ENCODE measurements at regions not wholly inside any gene's neighbourhood (a gene's known extent, or its start where the extent isn't known, plus 50 kb on each side); places are given as distances from the start of the nearest gene placed in this dataset.

- TF ChIP-seq, protein P1, sequence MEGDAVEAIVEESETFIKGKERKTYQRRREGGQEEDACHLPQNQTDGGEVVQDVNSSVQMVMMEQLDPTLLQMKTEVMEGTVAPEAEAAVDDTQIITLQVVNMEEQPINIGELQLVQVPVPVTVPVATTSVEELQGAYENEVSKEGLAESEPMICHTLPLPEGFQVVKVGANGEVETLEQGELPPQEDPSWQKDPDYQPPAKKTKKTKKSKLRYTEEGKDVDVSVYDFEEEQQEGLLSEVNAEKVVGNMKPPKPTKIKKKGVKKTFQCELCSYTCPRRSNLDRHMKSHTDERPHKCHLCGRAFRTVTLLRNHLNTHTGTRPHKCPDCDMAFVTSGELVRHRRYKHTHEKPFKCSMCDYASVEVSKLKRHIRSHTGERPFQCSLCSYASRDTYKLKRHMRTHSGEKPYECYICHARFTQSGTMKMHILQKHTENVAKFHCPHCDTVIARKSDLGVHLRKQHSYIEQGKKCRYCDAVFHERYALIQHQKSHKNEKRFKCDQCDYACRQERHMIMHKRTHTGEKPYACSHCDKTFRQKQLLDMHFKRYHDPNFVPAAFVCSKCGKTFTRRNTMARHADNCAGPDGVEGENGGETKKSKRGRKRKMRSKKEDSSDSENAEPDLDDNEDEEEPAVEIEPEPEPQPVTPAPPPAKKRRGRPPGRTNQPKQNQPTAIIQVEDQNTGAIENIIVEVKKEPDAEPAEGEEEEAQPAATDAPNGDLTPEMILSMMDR (IDR thresholded peaks at IDR 0.05): no peak
- no peak overlapping the region for H3K27ac Mint-ChIP-seq
- 90% methylated on average over 4 of the region's 4 CpGs for WGBS (ENCODE audit: insufficient coverage)
Measured at GRCh38 chr13:34152409-34152808, 334.5 kb downstream of the RFC3 start.

DNA sequence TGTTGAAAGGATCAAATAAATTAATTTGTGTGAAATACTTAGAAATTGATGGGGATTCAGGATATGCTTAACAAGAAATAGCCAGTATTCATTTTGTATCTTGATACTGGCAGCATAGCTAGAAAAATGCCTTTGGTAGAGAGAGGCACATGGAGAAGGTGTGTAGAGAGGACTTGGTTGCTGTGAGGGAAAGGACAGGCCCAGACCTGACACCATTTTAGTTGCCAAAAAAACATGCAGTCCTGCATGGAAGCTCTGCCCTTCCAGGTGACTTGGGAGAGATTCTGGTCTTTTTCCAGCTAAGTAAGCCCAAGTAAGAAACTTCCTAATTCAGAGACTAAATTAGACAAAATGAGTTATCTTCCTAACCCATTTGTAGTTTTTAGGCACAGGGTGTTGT lies 335.0 kb downstream of the RFC3 start:
- H3K36me3 Mint-ChIP-seq: no peaks in the 10 kb centered on the region
- intact Hi-C loops (cut with micrococcal nuclease): no loop called here
- Histone ChIP-seq H4K20me1 (ENCODE audit: insufficient read depth, low read length) (no peaks in the 10 kb centered on the region), H3K36me3 (replicated peaks in 1 of 2; ENCODE audit: control insufficient read depth in 1 of 2, insufficient read depth in 2 of 2, low read length in 2 of 2) (no peaks in the 10 kb centered on the region), H3K79me2 (ENCODE audit: insufficient read depth, low read length) (no peaks in the 10 kb centered on the region), H3K4me2 (replicated peaks; ENCODE audit: extremely low read depth, low read length, poor library complexity, severe bottlenecking) (no peak overlapping the region), H3K9me3 (replicated peaks in 1 of 2; ENCODE audit: control insufficient read depth in 1 of 2, insufficient read depth in 1 of 2, low read length in 2 of 2) (no peaks in the 10 kb centered on the region), H3K27me3 (ENCODE audit: control insufficient read depth in 2 of 2, insufficient read depth in 2 of 2, low read length in 2 of 2) (peaks cover 6 to 15% of the 10 kb centered on the region in 2 donors), H3K4me3 (replicated peaks in 1 of 3; ENCODE audit: low read depth in 2 of 3, low read length in 3 of 3) (no peak overlapping the region), H3K4me1 (ENCODE audit: control insufficient read depth in 1 of 2, insufficient read depth in 2 of 2, low read length in 2 of 2) (no peaks in the 10 kb centered on the region), H3K27ac (ENCODE audit: low read depth in 1 of 2, low read length in 2 of 2) (no peak overlapping the region), H3K9ac (ENCODE audit: insufficient read depth, low read length, poor library complexity, severe bottlenecking) (no peak overlapping the region), H2AFZ (ENCODE audit: insufficient read depth, low read depth, low read length, poor library complexity, severe bottlenecking) (no peak overlapping the region)
- no peak overlapping the region for H3K27ac Mint-ChIP-seq
- no peak overlapping the region for H3K4me3 Mint-ChIP-seq
- DNase-seq: no peak
- peaks cover 9% of the 10 kb centered on the region for H3K4me1 Mint-ChIP-seq
- H3K27me3 Mint-ChIP-seq (ENCODE audit: low read depth in 3 of 3): peaks cover 9 to 19% (median 12%) of the 10 kb centered on the region in 3 donors
- H3K9me3 Mint-ChIP-seq: peaks cover 0 to 13% (median 0%) of the 10 kb centered on the region in 7 donors
- TF ChIP-seq, protein P1 (IDR thresholded peaks at IDR 0.05): no peak

More at GRCh38 chr13:34152409-34152808, 334.5 kb downstream of the RFC3 start:
- intact Hi-C loops (cut with micrococcal nuclease): no loop called here
- Histone ChIP-seq H3K4me2 (replicated peaks; ENCODE audit: extremely low read depth, low read length, poor library complexity, severe bottlenecking) (no peak overlapping the region), H4K20me1 (ENCODE audit: insufficient read depth, low read length) (no peaks in the 10 kb centered on the region), H2AFZ (ENCODE audit: insufficient read depth, low read depth, low read length, poor library complexity, severe bottlenecking) (no peak overlapping the region), H3K27me3 (ENCODE audit: control insufficient read depth in 2 of 2, insufficient read depth in 2 of 2, low read length in 2 of 2) (peaks cover 6 to 15% of the 10 kb centered on the region in 2 donors), H3K9me3 (replicated peaks in 1 of 2; ENCODE audit: control insufficient read depth in 1 of 2, insufficient read depth in 1 of 2, low read length in 2 of 2) (no peaks in the 10 kb centered on the region), H3K27ac (ENCODE audit: low read depth in 1 of 2, low read length in 2 of 2) (no peak overlapping the region), H3K4me3 (replicated peaks in 1 of 3; ENCODE audit: low read depth in 2 of 3, low read length in 3 of 3) (no peak overlapping the region), H3K79me2 (ENCODE audit: insufficient read depth, low read length) (no peaks in the 10 kb centered on the region), H3K9ac (ENCODE audit: insufficient read depth, low read length, poor library complexity, severe bottlenecking) (no peak overlapping the region), H3K4me1 (ENCODE audit: control insufficient read depth in 1 of 2, insufficient read depth in 2 of 2, low read length in 2 of 2) (no peaks in the 10 kb centered on the region), H3K36me3 (replicated peaks in 1 of 2; ENCODE audit: control insufficient read depth in 1 of 2, insufficient read depth in 2 of 2, low read length in 2 of 2) (no peaks in the 10 kb centered on the region)
- Mint-ChIP-seq H3K27me3 (ENCODE audit: low read depth in 3 of 3) (peaks cover 9 to 17% (median 11%) of the 10 kb centered on the region in 3 donors), H3K36me3 (no peaks in the 10 kb centered on the region), H3K9me3 (peaks cover 0 to 13% (median 0%) of the 10 kb centered on the region in 7 donors), H3K4me3 (no peak overlapping the region), H3K4me1 (peaks cover 9% of the 10 kb centered on the region)
- DNase-seq: no peak
